NCI-H524 treated with DMSO at 0.1 percent for 48 hours (cell line): ENCODE measurements at regions not wholly inside any gene's neighbourhood (a gene's known extent, or its start where the extent isn't known, plus 50 kb on each side); places are given as distances from the start of the nearest gene placed in this dataset.

Source experiments
- DNase-seq: peaks from one replicate; lab custom pipeline; 2025; lab: John Stamatoyannopoulos, UW

DNA sequence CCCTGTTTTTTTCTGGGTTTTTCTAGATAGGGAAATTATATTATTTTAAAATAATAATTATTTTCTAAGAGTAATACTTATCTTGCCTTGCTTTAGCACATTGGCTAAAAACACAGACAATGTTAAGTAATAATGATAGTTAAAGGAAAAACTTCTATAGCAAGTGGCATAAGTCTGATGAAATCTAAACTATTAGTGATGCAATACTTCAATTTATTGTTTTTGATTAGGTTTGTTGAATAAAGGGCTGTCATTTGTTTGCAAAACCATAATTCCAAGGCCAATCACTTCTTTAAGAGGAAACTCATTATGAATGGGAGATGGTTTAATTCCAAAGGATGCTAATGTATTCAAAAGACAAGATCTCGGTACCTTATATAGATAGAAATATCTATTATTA lies 293.8 kb upstream of the FBXL7 start:
- DNase-seq = no peak

DNA sequence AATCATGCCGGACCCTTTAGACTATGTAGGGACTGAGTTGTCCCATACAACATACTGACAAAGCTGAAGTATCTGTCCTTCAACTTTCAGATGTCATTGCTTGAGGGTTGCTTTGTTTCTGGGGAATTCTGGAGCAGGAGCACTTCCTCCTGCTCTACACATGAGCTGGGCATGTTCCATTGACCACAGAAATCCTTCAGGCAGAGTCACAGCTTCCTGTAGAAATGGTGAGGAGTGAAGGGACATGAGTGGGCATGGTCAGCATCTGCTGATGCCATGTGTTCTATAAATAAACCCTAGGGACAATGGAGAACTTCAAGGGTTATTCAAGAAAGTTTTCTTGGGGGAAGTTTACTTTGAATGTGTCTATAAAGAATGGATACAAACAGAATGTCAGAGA lies 296.6 kb upstream of the FBXL7 start:
- DNase-seq = no peak

DNA sequence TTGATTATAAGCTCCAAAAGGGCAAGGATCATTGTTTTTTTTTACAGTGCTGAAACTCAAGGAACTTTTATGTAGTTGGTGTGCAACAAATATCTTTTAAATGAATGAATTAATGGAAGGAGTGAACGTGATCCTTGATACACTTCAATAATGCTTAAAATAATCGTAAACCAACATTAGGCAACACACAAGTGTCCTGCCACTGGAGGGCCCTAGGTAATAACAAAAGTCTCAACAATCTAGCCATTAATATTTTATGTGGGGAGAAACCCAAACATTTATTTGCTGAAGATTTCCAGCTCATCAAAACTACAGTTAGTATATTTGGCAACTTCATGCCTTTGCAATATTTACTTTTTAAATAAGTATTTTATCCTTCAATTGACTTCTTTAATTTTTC lies 309.0 kb upstream of the FBXL7 start:
- no peak for DNase-seq

DNA sequence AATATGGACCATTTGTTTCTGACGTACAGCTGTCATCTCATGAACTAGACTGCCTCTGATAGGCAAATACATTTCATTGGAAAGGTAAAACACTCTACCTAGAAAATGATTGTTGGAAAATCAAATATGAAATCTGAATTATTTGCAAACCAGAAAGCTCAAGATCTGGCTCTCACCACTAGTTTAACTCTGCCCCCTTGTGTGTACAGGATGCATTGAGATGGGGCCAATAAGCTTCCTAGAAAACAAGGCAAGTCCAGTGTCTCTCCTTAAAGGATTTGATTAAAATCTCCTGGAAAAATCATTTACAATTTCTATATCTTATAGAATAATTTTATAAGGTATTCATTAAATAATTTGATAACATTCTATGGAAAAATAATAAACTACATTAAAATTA lies 311.9 kb upstream of the ANKH start:
- no peak for DNase-seq

DNA sequence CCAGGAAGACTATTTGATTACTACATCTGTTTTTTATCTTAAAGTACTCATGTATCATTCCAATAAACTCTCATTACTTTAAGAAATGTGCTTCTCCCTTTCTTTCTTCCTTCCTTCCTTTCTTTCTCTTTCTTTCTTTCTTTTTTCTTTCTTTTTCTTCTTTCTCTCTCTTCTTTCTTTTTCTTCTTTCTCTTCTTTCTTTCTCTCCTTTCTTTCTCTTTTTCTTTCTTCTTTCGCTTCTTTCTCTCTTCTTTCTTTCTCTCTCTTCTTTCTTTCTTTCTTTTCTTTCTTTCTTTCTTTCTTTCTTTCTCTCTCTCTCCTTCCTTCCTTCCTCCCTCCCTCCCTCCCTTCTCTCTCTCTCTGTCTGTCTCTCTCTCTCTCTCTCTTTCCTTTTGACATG lies 298.6 kb upstream of the ANKH start:
- no peak for DNase-seq

DNA sequence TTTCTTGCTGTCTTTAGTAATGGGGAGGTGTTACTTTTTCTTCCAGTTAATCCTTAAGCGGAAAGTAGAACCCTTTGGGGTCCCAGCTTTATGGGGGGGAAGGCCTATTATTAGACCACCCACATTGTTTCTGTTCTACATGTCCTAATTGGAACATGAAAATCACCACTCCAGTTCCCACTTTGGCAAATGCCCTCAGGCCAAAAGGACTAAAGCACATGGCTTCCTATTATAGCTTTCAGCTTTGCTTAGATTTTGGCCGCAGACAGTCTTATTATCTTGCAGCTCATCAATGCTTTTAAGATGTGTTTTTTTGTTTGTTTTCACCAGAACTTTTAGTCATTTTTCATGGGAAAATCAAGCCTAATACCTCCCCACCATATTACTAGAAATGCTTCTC lies 296.8 kb upstream of the ANKH start:
- no peak for DNase-seq

DNA sequence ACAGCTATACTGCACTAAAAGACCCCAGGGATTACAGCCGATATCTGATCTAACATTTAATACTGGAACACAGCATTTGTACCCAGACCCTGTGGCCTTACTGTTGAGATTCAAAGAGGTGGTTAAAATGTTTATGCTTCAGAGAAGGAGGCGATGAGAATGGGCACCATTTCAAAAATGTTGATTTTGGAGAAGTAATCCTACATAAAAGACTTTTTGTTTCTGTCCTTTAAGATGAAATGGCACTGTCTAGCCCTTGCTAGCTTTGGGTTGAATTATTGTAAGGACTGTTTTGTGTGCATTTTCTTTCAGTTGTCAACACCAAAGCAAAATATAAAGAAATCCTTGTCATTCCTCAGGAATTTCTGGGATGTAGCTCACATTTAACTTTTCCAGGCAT lies 288.5 kb upstream of the ANKH start:
- no peak for DNase-seq

DNA sequence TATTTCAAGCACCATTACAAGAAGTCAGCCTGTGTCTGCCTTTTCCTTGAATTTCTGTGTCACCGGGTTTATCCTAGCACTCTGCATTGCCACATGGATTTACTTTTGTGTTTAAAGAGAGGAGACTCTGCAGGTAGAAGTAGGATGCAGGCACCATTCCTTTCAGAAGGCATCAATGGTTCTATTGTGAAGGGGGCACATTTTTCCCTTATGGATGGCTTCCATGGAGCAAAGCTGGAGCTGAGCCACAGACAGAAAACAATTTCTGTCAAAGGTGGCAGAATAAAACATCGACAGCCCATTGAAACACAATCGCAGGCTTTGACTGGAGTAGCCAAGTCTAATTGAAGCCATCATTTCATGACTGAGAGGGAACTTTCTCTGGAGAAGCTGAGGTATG lies 288.0 kb upstream of the ANKH start:
- no peak for DNase-seq

DNA sequence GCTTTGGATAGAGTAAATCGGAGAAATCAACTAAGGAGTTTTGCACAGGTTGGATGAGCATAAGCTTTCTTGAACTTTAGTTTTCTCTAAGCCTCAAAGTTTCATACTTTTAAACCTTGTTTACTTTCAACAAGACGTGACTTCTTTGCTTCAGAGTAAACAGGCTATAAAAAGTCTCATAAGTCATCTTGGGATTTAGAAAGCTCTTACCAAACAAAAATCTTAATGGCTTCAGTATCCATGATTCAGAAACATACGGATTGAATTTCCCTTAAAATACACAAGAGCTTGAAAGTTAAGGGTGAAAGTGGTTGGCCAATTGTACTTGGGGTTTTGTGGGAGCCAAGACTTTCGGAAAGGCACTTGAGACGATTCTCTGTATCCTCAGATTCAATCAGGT lies 270.9 kb upstream of the ANKH start:
- no peak for DNase-seq

DNA sequence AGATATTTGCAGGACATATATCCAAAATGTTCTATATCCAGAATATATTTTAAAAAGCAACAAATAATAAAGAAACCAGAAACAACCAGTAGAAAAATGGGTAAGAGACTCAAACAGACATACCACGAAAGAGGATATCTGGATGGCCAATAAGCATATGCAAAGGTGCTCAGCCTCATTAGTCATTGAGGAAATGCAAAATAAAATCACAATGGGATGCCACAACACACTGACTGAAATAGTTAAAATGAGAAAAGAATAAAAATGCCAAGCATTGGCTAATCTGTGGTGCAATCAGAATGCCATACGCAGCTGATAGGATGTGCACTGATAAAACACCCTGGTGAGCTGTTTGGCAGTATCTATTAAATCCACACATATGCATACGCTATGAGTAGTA lies 265.8 kb upstream of the ANKH start:
- no peak for DNase-seq

DNA sequence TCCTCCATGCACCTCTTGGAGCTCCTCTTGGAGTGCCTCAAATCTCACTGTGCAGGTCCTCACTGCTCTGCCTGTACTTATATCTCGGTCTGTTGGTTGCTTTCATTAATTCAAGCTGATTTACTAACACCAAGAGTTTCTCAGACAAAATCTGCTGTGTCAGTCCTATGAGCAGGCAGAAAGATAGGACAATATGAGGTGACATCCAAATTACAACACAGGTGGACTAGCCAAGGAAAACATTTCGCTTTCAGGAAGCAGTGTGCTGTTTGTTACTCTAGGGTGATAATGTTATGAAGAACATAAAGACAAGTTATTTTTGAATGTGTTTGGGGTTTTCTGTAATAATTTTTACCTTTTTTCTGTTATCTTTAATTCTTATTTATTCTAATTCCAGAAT lies 264.1 kb upstream of the ANKH start:
- DNase-seq = no peak

DNA sequence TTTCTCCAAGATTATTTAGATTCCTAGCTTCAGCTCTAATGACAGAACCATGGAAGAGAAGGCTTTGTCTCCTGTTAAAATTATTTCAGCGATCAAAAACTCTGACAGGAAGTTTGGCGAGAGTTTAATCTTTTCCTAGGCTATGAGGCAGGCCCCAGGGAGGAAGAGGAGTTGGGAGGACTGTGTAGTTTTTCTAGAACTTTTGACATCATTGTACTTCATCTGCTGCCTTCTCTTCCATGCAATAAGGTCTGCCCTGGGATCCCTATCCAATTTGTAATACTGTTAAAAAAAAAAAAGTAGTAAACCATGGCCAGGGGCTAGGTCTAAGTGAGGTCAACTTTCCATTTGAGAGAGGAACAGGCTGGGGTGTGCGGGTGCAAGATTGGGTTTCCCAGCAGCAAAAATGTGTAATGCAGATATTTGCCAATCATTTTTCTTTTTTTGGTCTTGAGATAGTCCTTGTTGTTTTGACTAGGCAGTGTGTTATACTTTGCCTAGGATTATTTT lies 261.9 kb upstream of the ANKH start:
- DNase-seq = no peak

DNA sequence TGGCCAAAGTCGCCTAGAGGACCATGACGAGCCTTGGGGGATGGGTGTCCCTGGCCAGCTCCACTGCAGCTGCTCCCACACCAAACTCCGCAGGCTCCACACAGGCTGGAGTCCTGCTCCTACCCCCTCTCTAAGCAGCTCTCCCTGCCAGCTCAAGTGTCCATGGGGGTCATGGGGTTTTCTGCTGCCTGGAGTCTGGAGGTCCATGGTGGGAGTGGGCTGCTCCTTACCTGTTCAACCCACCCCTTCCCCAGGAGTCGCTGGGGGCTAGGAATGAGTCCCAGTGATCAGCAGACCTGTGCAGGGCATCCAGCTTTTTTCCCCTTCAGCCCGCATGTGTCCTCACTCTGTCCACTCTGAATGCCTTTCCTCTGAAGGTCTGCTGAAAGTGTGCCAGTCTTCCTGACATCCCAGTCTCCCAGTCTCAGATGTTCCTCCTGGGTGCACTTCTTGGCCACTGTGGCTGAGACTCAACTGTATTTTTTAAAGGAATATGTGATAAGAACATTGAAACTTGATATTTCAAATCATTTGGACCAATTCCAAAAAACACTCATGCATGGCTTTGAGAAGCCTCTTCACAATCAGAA lies 261.3 kb upstream of the ANKH start:
- DNase-seq = no peak

DNA sequence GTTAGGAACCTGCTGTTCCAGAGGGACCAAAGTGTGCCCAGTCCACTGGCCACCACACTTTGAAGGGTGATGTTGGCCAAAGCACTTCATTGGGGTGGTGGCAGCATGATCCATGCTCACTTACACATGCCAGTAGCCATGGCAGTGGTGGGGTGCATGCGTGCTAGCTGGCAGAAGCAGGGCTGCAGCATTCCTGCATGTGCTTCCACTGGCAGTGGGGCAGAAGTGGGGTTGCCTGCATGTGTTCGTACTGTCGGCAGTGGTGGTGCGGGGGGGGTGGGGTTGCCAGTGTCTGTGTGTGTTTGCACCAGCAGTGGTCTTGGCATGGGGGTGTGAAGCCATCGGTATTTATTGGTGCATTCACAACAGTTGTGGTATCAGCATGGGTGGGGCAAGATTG lies 260.3 kb upstream of the ANKH start:
- DNase-seq = no peak

DNA sequence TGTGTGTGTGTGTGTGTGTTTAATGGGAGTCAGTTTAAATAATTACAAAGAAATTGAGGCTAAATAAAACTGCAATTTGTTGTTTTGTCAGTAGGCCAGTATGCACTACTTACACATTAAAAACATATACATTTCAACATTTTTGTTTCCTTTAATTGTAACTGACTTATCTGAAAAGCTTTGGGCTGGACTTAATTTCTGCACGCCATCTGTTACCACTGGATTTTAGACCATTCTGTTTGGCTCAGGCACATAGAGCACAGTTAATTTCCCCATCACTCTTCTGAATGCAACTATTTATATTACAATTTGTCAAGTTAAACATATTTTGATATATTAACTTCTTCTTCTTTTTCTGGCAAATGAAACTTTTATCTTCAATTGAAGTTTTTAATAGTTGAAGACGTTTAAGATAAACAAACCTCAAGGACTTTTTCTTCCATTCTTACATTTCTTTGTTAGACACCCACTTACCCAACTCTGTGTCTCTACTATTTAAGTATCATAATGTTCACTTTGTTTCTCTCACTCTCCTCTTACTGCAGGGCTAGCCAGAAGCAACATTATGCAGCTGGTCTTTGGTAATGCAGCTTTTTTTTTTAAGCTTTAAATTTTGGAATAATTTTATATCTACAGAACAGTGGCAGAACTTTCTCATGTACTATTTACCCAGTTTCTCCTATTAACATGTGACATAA lies 253.4 kb upstream of the ANKH start:
- no peak for DNase-seq

DNA sequence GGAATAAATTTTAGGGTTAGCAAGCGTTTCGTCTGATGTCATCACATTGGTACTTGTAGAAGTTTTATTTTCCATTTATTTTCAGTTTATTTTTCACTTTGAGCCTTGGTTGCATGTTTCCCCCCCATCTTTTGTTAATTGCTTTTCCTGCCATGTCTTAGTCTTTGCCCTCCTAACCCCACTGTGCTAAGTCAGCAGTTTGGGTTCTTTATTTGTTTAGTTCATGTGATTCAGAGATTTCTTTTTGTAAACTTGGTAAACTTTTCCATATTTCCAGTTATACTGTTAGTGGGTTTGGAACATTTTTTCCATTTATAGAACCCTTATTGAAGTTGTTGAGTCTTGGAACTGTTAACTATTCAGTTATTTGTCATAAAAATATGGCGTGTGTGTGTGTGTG lies 252.9 kb upstream of the ANKH start:
- no peak for DNase-seq

DNA sequence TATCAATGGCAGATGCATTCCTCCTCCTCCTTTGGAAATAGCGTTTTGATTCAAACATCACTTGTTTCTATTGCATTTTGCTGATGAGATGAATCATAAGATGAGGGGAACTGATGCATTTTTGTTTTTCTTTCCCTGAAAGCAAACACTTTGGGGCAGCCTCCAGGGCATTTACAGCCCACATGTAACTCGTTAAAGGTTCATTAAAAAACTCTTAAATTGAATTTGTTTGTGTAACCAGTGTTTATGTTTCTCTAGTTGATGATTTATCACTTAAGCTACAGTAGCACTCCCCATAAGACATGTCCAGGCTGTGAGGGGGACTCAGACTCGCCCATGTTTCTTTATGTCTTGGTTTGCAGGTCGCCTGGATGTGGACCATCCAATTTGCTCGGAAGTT lies 246.1 kb upstream of the ANKH start:
- no peak for DNase-seq

DNA sequence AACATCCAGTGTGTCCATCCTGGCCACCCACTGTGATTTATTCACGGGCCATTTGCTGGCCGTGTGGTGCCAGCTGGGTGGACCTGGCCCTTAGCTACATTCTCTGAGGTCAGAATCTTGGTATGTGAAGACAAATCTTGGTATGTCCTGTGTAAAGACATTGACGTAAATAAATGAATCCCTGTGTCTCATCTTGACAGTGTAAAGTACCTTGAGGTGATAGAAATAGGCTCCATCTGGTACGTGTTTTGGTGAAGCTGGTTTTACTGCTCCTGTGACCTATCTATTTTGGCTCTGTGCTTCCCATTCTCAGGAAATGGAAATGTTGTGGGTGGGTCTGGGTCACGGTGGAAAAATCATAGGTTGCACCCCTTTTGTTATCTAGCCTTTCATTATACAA lies 245.4 kb upstream of the ANKH start:
- DNase-seq = no peak

DNA sequence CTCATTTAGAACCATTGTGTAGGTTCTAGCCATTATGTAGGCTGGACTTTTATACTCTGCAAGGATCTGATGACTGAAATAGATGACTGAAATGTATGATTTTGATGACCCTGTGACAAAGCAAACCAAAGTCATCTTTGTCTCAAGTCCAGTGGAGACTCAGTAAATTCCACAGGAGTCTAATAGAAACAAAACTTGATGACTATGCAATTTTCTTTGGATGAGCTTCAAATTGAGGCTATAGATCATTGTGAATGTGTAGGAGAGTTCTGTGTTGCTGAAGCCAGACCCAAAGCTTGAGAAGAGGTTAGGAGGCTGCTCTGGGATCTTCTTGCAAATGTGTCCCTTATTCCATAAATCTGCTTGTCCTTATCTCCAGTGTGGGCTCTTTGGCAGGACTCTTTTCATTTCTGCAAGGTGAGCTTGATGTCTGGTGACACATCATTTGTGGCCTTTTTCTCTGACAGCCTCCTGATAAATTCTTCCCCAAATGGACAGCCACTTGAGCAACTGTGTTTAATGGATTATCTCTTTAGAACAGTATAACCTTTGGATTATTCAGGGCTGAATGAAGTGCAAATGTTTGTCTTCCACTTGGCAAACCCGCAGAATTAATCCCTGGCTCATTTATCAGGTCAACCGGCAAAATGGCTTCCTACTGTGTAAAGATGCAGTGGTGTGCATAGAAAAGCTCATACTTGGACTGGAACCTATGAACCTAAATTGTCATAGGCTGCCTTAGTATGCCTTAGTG lies 235.1 kb upstream of the ANKH start:
- no peak for DNase-seq

DNA sequence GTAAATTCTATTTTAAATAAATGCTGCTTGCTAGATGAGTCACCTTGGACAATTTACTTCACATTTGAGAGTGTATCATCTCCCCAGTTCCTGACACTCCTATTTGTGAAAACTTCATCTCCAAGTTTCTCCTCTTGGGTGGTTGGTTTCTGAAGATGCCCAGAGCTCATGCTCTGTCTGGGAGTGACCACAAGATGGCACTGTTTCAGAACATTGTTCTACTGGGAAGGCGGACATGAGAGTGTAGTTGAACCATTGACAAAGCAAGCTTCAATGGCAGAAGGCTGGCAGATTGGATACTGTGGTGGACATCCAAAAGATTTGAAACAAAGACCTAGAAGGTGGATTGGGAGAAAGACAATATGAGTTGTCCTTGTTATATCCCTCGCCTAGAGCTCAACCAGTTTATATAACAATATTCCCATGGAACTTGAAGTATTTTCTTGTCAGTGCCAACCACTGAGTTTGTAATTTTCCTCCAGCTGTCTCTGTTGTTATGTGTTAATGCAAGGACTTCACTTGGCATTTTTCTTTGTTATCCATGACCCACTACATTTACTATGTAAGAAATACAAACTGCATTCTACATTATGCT lies 234.3 kb upstream of the ANKH start:
- no peak for DNase-seq

DNA sequence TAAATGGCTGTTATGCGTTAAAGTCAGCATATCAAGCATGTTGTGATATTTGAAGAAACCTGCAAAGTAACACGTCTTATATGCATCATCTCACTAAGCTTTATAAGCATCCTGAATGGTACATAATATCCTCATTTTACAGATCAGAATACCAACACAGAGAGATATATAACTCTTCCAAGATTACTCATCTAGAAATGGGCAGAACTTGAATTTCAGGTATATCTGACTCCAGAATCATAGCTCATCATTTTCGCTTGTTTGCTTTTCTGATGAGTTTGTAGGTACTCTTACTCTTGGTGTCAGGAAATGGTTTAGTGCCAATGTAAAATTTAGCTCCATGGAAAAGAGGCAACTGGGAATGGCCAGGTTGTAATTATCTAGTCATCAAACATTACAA lies 232.3 kb upstream of the ANKH start:
- no peak for DNase-seq

DNA sequence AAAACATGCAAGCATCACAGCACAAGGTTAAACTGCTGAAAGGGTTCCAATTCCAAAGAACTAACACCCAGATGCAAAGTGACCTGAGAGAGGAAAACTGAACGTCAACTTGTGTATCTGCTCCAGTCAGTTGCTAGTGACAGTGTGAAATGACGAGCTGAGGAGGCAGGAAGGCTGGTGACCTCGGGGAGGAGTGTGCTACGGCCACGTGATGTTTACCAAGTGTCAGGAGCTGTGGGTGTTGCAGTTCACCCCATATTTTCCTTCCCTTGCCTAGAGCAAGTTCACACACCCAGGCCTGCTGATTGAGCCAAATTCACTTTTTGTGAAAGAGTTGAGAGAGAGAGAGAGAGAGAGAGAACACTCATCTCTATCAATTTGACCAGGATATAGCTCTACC lies 231.6 kb upstream of the ANKH start:
- DNase-seq = no peak

DNA sequence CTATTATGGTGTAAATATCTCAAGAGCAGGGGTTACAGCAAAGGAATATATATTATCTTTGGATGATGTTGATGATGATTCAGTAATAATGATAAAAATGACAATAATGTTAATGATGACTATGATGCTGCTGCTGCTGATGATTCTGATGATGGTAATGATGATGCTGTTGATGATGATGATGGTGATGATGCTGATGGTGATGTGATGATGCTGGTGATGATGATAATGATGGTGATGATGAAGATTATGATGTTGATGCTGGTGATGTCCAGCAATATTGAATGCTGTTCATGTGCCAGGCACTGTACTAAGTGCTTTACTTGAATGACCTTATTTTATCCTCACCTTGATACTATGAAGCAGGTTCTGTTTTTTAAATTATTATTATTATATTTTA lies 226.0 kb upstream of the ANKH start:
- DNase-seq = no peak
